HEK293 (cell line): ENCODE measurements at regions not wholly inside any gene's neighbourhood (a gene's known extent, or its start where the extent isn't known, plus 50 kb on each side); places are given as distances from the start of the nearest gene placed in this dataset.

ENCODE experiments used
- CTCF ChIA-PET: fragments of 350-600 bp; formaldehyde crosslinking; extraction: SDS; loops from one replicate; lab custom pipeline; 2021; ENCODE audit warnings: antibody characterized with exemption; lab: Yijun Ruan, JAX
- POLR2A ChIA-PET: fragments of 300-600 bp; formaldehyde crosslinking; extraction: SDS; loops from one replicate; lab custom pipeline; 2020; ENCODE audit warnings: antibody characterized with exemption, inconsistent platforms; lab: Yijun Ruan, JAX
- H3K27ac ChIP-seq: fragments of 200-500 bp; sonication (Bioruptor generic); 2 replicates; pipeline ENCODE4 v1.5.1; 2014; ENCODE audit warnings: low read depth, low read length, control low read depth, inconsistent platforms; ENCODE audit errors: extremely low read depth
- H3K36me3 ChIP-seq, 2 experiments: fragments of 200-500 bp in 1 of 2; sonication (Bioruptor generic) in 1 of 2; 1 replicate in 1 of 2; 2 replicates in 1 of 2; pipeline ENCODE4 v1.5.1; 2014 to 2017; ENCODE audit warnings: inconsistent platforms in 2 of 2, low read length in 2 of 2; ENCODE audit not compliant: control insufficient read depth in 2 of 2, insufficient read depth in 1 of 2
- H3K4me1 ChIP-seq: fragments of 200-500 bp; sonication (Bioruptor generic); 2 replicates; pipeline ENCODE4 v1.5.1; 2014; ENCODE audit warnings: mild to moderate bottlenecking, low read length, inconsistent platforms; ENCODE audit not compliant: control insufficient read depth, insufficient read depth
- H3K4me3 ChIP-seq: 2 replicates; pipeline ENCODE4 v1.5.1; 2011; ENCODE audit warnings: low read depth, mild to moderate bottlenecking, control low read depth, low read length, moderate library complexity
- H3K9me3 ChIP-seq: fragments of 200-500 bp; sonication (Bioruptor generic); 2 replicates; pipeline ENCODE4 v1.5.1; 2014; ENCODE audit warnings: low read depth, low read length, inconsistent platforms; ENCODE audit not compliant: control insufficient read depth, insufficient read depth
- IKZF3 ChIP-seq: fragments of 450-650 bp; IDR thresholded peaks from 2 replicates; pipeline ENCODE4 v1.5.0; 2018; ENCODE audit warnings: missing biosample characterization, mild to moderate bottlenecking, missing genetic modification characterization, moderate library complexity
- KLF8 ChIP-seq: fragments of 450-650 bp; formaldehyde crosslinking; IDR thresholded peaks from 2 replicates; pipeline ENCODE4 v1.5.1; 2016; ENCODE audit warnings: missing biosample characterization, missing genetic modification characterization
- MEIS1 ChIP-seq: sonication (generic); formaldehyde crosslinking; IDR thresholded peaks from 2 replicates; pipeline ENCODE4 v1.8.1; 2022; ENCODE audit warnings: missing genetic modification reagents, mild to moderate bottlenecking, borderline replicate concordance
- PATZ1 ChIP-seq: fragments of 450-650 bp; formaldehyde crosslinking; IDR thresholded peaks from 2 replicates; pipeline ENCODE4 v1.5.1; 2016; ENCODE audit warnings: missing biosample characterization, missing genetic modification characterization
- PRDM4 ChIP-seq: fragments of 450-650 bp; formaldehyde crosslinking; IDR thresholded peaks from 2 replicates; pipeline ENCODE4 v1.5.1; 2017; ENCODE audit warnings: missing biosample characterization, missing genetic modification characterization
- RBAK ChIP-seq: fragments of 450-650 bp; formaldehyde crosslinking; IDR thresholded peaks from 2 replicates; pipeline ENCODE4 v1.5.1; 2016; ENCODE audit warnings: missing biosample characterization, missing genetic modification characterization
- SP3 ChIP-seq: fragments of 450-650 bp; formaldehyde crosslinking; IDR thresholded peaks from 2 replicates; pipeline ENCODE4 v1.5.1; 2016; ENCODE audit warnings: missing biosample characterization, missing genetic modification characterization
- ZBTB48 ChIP-seq: fragments of 450-650 bp; formaldehyde crosslinking; IDR thresholded peaks from 2 replicates; pipeline ENCODE4 v1.5.1; 2016; ENCODE audit warnings: missing biosample characterization, missing genetic modification characterization
- ZNF10 ChIP-seq: fragments of 450-650 bp; formaldehyde crosslinking; IDR thresholded peaks from 2 replicates; pipeline ENCODE4 v1.5.1; 2017; ENCODE audit warnings: missing biosample characterization, missing genetic modification characterization
- ZNF112 ChIP-seq: fragments of 450-650 bp; formaldehyde crosslinking; IDR thresholded peaks from 2 replicates; pipeline ENCODE4 v1.5.0; 2017; ENCODE audit warnings: missing biosample characterization, missing genetic modification characterization
- ZNF140 ChIP-seq: fragments of 450-650 bp; formaldehyde crosslinking; IDR thresholded peaks from 2 replicates; pipeline ENCODE4 v1.5.1; 2016; ENCODE audit warnings: missing biosample characterization, missing genetic modification characterization
- ZNF19 ChIP-seq: fragments of 450-650 bp; formaldehyde crosslinking; IDR thresholded peaks from 2 replicates; pipeline ENCODE4; 2016; ENCODE audit warnings: missing biosample characterization, missing genetic modification characterization, low read depth
- ZNF214 ChIP-seq: fragments of 450-650 bp; formaldehyde crosslinking; IDR thresholded peaks from 2 replicates; pipeline ENCODE4 v1.5.1; 2017; ENCODE audit warnings: missing biosample characterization, mild to moderate bottlenecking, missing genetic modification characterization, borderline replicate concordance
- ZNF23 ChIP-seq: fragments of 450-650 bp; formaldehyde crosslinking; IDR thresholded peaks from 2 replicates; pipeline ENCODE4 v1.5.1; 2016; ENCODE audit warnings: missing biosample characterization, missing genetic modification characterization, borderline replicate concordance
- ZNF266 ChIP-seq: fragments of 450-650 bp; formaldehyde crosslinking; IDR thresholded peaks from 2 replicates; pipeline ENCODE4 v1.5.1; 2016; ENCODE audit warnings: missing biosample characterization, missing genetic modification characterization, low read depth
- ZNF280C ChIP-seq: fragments of 450-650 bp; formaldehyde crosslinking; IDR thresholded peaks from 2 replicates; pipeline ENCODE4 v1.5.1; 2016; ENCODE audit warnings: missing biosample characterization, missing genetic modification characterization
- ZNF311 ChIP-seq: fragments of 450-650 bp; formaldehyde crosslinking; IDR thresholded peaks from 2 replicates; pipeline ENCODE4 v1.5.1; 2017; ENCODE audit warnings: missing biosample characterization, missing genetic modification characterization, borderline replicate concordance
- ZNF423 ChIP-seq: fragments of 450-650 bp; formaldehyde crosslinking; IDR thresholded peaks from 2 replicates; pipeline ENCODE4 v1.5.1; 2016; ENCODE audit warnings: missing biosample characterization, missing genetic modification characterization
- ZNF48 ChIP-seq: fragments of 450-650 bp; formaldehyde crosslinking; IDR thresholded peaks from 2 replicates; pipeline ENCODE4 v1.5.1; 2016; ENCODE audit warnings: missing biosample characterization, missing genetic modification characterization
- ZNF488 ChIP-seq: fragments of 450-650 bp; formaldehyde crosslinking; IDR thresholded peaks from 2 replicates; pipeline ENCODE4 v1.5.1; 2016; ENCODE audit warnings: missing biosample characterization, missing genetic modification characterization
- ZNF529 ChIP-seq: fragments of 450-650 bp; formaldehyde crosslinking; IDR thresholded peaks from 2 replicates; pipeline ENCODE4 v1.5.1; 2017; ENCODE audit warnings: missing genetic modification characterization, missing biosample characterization; ENCODE audit not compliant: insufficient replicate concordance
- ZNF555 ChIP-seq: fragments of 450-650 bp; formaldehyde crosslinking; conservative IDR thresholded peaks from 2 replicates; pipeline ENCODE4 v1.5.1; 2017; ENCODE audit warnings: missing biosample characterization, mild to moderate bottlenecking, missing genetic modification characterization, inconsistent platforms
- ZNF623 ChIP-seq: fragments of 450-650 bp; formaldehyde crosslinking; IDR thresholded peaks from 2 replicates; pipeline ENCODE4 v1.5.1; 2016; ENCODE audit warnings: missing biosample characterization, missing genetic modification characterization
- ZNF670 ChIP-seq: fragments of 450-650 bp; formaldehyde crosslinking; IDR thresholded peaks from 2 replicates; pipeline ENCODE4 v1.5.1; 2016; ENCODE audit warnings: missing biosample characterization, missing genetic modification characterization, low read depth
- ZNF677 ChIP-seq: fragments of 450-650 bp; IDR thresholded peaks from 2 replicates; pipeline ENCODE4 v1.5.0; 2018; ENCODE audit warnings: missing biosample characterization, mild to moderate bottlenecking, missing genetic modification characterization, moderate library complexity
- ZNF76 ChIP-seq: fragments of 450-650 bp; formaldehyde crosslinking; IDR thresholded peaks from 2 replicates; pipeline ENCODE4; 2016; ENCODE audit warnings: low read depth, missing biosample characterization, missing genetic modification characterization, borderline replicate concordance
- TF ChIP-seq, protein P1 (sequence below): fragments of 450-650 bp; formaldehyde crosslinking; IDR thresholded peaks from 2 replicates; pipeline ENCODE4 v1.5.0; 2017; ENCODE audit warnings: missing biosample characterization, missing genetic modification characterization, borderline replicate concordance

- TF ChIP-seq IKZF3 (tag by site-specific recombination) (no peak), ZNF266 (tag by site-specific recombination) (no peak), ZNF112 (tag by site-specific recombination) (no peak), RBAK (tag by site-specific recombination) (no peak), ZBTB48 (tag by site-specific recombination) (no peak), ZNF423 (tag by site-specific recombination) (no peak), MEIS1 (CRISPR knock-in tag) (no peak), ZNF311 (no peak), ZNF214 (tag by site-specific recombination) (no peak), SP3 (tag by site-specific recombination) (no peak), ZNF19 (tag by site-specific recombination) (no peak), PATZ1 (tag by site-specific recombination) (no peak), ZNF23 (tag by site-specific recombination) (no peak), ZNF280C (no peak), ZNF48 (tag by site-specific recombination) (no peak), ZNF529 (no peak), ZNF76 (tag by site-specific recombination) (no peak), ZNF670 (tag by site-specific recombination) (no peak), ZNF140 (no peak), ZNF677 (no peak)
- CTCF ChIA-PET = no interaction called here
Measured at GRCh38 chr11:23990346-23991164, 506.3 kb upstream of the LUZP2 start.

GRCh38 chr11:23991165-23991539 lies 505.7 kb upstream of the LUZP2 start:
- Histone ChIP-seq H3K9me3 (no peaks in the 10 kb centered on the region), H3K4me1 (no peaks in the 10 kb centered on the region), H3K4me3 (no peak overlapping the region), H3K36me3 (no peaks in the 10 kb centered on the region), H3K27ac (no peak overlapping the region)
- POLR2A ChIA-PET = no interaction called here
- CTCF ChIA-PET = no interaction called here
- TF ChIP-seq ZNF555 (tag by site-specific recombination) (no peak), ZNF488 (no peak), ZNF112 (tag by site-specific recombination) (no peak), PRDM4 (no peak), ZNF623 (tag by site-specific recombination) (no peak), KLF8 (tag by site-specific recombination) (no peak), ZNF10 (tag by site-specific recombination) (no peak)
- TF ChIP-seq, protein P1, sequence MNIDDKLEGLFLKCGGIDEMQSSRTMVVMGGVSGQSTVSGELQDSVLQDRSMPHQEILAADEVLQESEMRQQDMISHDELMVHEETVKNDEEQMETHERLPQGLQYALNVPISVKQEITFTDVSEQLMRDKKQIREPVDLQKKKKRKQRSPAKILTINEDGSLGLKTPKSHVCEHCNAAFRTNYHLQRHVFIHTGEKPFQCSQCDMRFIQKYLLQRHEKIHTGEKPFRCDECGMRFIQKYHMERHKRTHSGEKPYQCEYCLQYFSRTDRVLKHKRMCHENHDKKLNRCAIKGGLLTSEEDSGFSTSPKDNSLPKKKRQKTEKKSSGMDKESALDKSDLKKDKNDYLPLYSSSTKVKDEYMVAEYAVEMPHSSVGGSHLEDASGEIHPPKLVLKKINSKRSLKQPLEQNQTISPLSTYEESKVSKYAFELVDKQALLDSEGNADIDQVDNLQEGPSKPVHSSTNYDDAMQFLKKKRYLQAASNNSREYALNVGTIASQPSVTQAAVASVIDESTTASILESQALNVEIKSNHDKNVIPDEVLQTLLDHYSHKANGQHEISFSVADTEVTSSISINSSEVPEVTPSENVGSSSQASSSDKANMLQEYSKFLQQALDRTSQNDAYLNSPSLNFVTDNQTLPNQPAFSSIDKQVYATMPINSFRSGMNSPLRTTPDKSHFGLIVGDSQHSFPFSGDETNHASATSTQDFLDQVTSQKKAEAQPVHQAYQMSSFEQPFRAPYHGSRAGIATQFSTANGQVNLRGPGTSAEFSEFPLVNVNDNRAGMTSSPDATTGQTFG = no peak

More at GRCh38 chr11:23990346-23991164, 506.3 kb upstream of the LUZP2 start:
- Histone ChIP-seq H3K36me3 (no peaks in the 10 kb centered on the region), H3K27ac (no peak overlapping the region), H3K4me1 (no peaks in the 10 kb centered on the region), H3K9me3 (no peaks in the 10 kb centered on the region), H3K4me3 (no peak overlapping the region)
- POLR2A ChIA-PET = no interaction called here
